GM23338 (cell line): ENCODE measurements at regions not wholly inside any gene's neighbourhood (a gene's known extent, or its start where the extent isn't known, plus 50 kb on each side); places are given as distances from the start of the nearest gene placed in this dataset.

Source experiments
- ATAC-seq: fragments of 200-7000 bp; cut with Tn5 transposase; 3 replicates; pipeline ENCODE4 v1.9.1; 2020
- DNase-seq: peaks from one replicate; pipeline ENCODE4 v3.0.0-alpha.2; 2015; ENCODE audit warnings: low spot score
- H2AFZ ChIP-seq: fragments of 200-600 bp; sonication (generic); 2 replicates; pipeline ENCODE4 v1.8.0; 2016; ENCODE audit warnings: antibody characterized with exemption, mild to moderate bottlenecking, moderate library complexity
- H3F3A ChIP-seq: fragments of 200-600 bp; sonication (generic); replicated peaks from 2 replicates; pipeline ENCODE4 v1.8.0; 2017; ENCODE audit warnings: antibody characterized with exemption, mixed run types, low read depth
- H3K27ac ChIP-seq: fragments of 200-600 bp; sonication (generic); 2 replicates; pipeline ENCODE4 v1.6.1; 2016; ENCODE audit warnings: low read depth
- H3K27me3 ChIP-seq: fragments of 200-600 bp; sonication (generic); 2 replicates; pipeline ENCODE4 v1.8.0; 2016; ENCODE audit warnings: mild to moderate bottlenecking, mixed run types, moderate library complexity; ENCODE audit not compliant: insufficient read depth
- H3K36me3 ChIP-seq: fragments of 200-600 bp; sonication (generic); 2 replicates; pipeline ENCODE4 v1.8.0; 2016; ENCODE audit warnings: mild to moderate bottlenecking; ENCODE audit not compliant: insufficient read depth
- H3K4me1 ChIP-seq: fragments of 200-600 bp; sonication (generic); 2 replicates; pipeline ENCODE4 v1.8.0; 2016; ENCODE audit warnings: mild to moderate bottlenecking, moderate library complexity; ENCODE audit not compliant: insufficient read depth
- H3K4me2 ChIP-seq: fragments of 200-600 bp; sonication (generic); 2 replicates; pipeline ENCODE4 v1.7.1; 2017; ENCODE audit warnings: mixed run types
- H3K4me3 ChIP-seq: fragments of 200-600 bp; sonication (generic); 2 replicates; pipeline ENCODE4 v1.6.1; 2016; ENCODE audit warnings: mixed run types
- H3K79me2 ChIP-seq: fragments of 200-600 bp; sonication (generic); replicated peaks from 2 replicates; pipeline ENCODE4 v1.8.0; 2017; ENCODE audit warnings: mild to moderate bottlenecking; ENCODE audit not compliant: insufficient read depth
- H3K9me2 ChIP-seq: fragments of 200-600 bp; sonication (generic); 2 replicates; pipeline ENCODE4 v1.8.0; 2017; ENCODE audit not compliant: insufficient read depth
- H4K20me1 ChIP-seq: fragments of 200-600 bp; sonication (generic); replicated peaks from 2 replicates; pipeline ENCODE4 v1.8.0; 2017; ENCODE audit warnings: mild to moderate bottlenecking; ENCODE audit not compliant: insufficient read depth
- H3K27ac Mint-ChIP-seq: 2 replicates; pipeline ENCODE4 v1.8.0; 2020; ENCODE audit warnings: inconsistent platforms, mild to moderate bottlenecking, moderate library complexity, mixed read lengths
- H3K27me3 Mint-ChIP-seq: 3 replicates; pipeline ENCODE4 v1.8.0; 2022; ENCODE audit warnings: low read depth, mild to moderate bottlenecking, moderate library complexity, mixed read lengths, inconsistent platforms; ENCODE audit not compliant: insufficient read depth, poor library complexity
- H3K36me3 Mint-ChIP-seq: 3 replicates; pipeline ENCODE4 v1.8.0; 2021; ENCODE audit warnings: low read depth, mild to moderate bottlenecking, inconsistent platforms, moderate library complexity, mixed read lengths
- H3K4me1 Mint-ChIP-seq: 3 replicates; pipeline ENCODE4 v1.8.0; 2020; ENCODE audit warnings: mild to moderate bottlenecking, inconsistent platforms, mixed read lengths
- H3K4me3 Mint-ChIP-seq: 3 replicates; pipeline ENCODE4 v1.8.0; 2021; ENCODE audit warnings: moderate library complexity, mild to moderate bottlenecking, inconsistent platforms, mixed read lengths
- H3K9me3 Mint-ChIP-seq: 3 replicates; pipeline ENCODE4 v1.8.0; 2020; ENCODE audit warnings: moderate library complexity, mild to moderate bottlenecking, inconsistent platforms, mixed read lengths
- CREB1 ChIP-seq: fragments of 250-450 bp; sonication (Bioruptor Pico); IDR thresholded peaks from 2 replicates; pipeline ENCODE4 v1.5.0; 2020; ENCODE audit warnings: low read depth, mild to moderate bottlenecking, moderate library complexity
- CTCF ChIP-seq, 2 experiments: fragments of 200-600 bp in 1 of 2; sonication (generic) in 1 of 2; conservative IDR thresholded peaks; 2 replicates each; pipeline versions ENCODE4 v1.5.1 to v1.6.1; 2016 to 2017; ENCODE audit warnings: antibody characterized with exemption in 2 of 2, low read depth in 2 of 2, mild to moderate bottlenecking in 2 of 2, moderate library complexity in 1 of 2
- ETS1 ChIP-seq: IDR thresholded peaks from 2 replicates; pipeline ENCODE4 v1.6.1; 2016; ENCODE audit warnings: antibody characterized with exemption
- EZH2 ChIP-seq: fragments of 200-600 bp; sonication (generic); IDR thresholded peaks from one replicate; pipeline ENCODE4 v1.8.0; 2017; ENCODE audit warnings: antibody characterized with exemption, mild to moderate bottlenecking, low read depth; ENCODE audit not compliant: unreplicated experiment
- EZH2phosphoT487 ChIP-seq: fragments of 200-600 bp; sonication (generic); IDR thresholded peaks from one replicate; pipeline ENCODE4 v1.8.1; 2018; ENCODE audit warnings: antibody characterized with exemption; ENCODE audit not compliant: unreplicated experiment
- JUNB ChIP-seq: IDR thresholded peaks from one replicate; pipeline ENCODE4 v1.6.1; 2016; ENCODE audit warnings: antibody characterized with exemption; ENCODE audit not compliant: unreplicated experiment
- NANOG ChIP-seq: IDR thresholded peaks from 2 replicates; pipeline ENCODE4 v1.6.1; 2016; ENCODE audit warnings: antibody characterized with exemption, borderline replicate concordance
- POLR2AphosphoS5 ChIP-seq: IDR thresholded peaks from 2 replicates; pipeline ENCODE4 v1.6.1; 2016; ENCODE audit warnings: antibody characterized with exemption, low read depth
- REST ChIP-seq: IDR thresholded peaks from one replicate; pipeline ENCODE4 v1.6.1; 2018; ENCODE audit warnings: antibody characterized with exemption; ENCODE audit not compliant: unreplicated experiment
- STAT1 ChIP-seq: IDR thresholded peaks from one replicate; pipeline ENCODE4 v1.6.1; 2016; ENCODE audit warnings: antibody characterized with exemption; ENCODE audit not compliant: unreplicated experiment
- ZNF114 ChIP-seq: fragments of 250-450 bp; sonication (Bioruptor Pico); IDR thresholded peaks from 2 replicates; pipeline ENCODE4 v1.5.0; 2020; ENCODE audit warnings: mild to moderate bottlenecking, moderate library complexity
- ZNF331 ChIP-seq: fragments of 250-450 bp; sonication (Bioruptor Pico); IDR thresholded peaks from 2 replicates; pipeline ENCODE4 v1.5.0; 2020; ENCODE audit warnings: low read depth, mild to moderate bottlenecking, moderate library complexity
- ZNF462 ChIP-seq: fragments of 250-450 bp; sonication (Bioruptor Pico); IDR thresholded peaks from 2 replicates; pipeline ENCODE4 v1.5.0; 2020; ENCODE audit warnings: mild to moderate bottlenecking, moderate library complexity

- no peak for ATAC-seq
- Histone ChIP-seq H3K4me3 (no peak overlapping the region), H4K20me1 (no peaks in the 10 kb centered on the region), H2AFZ (no peak overlapping the region), H3F3A (no peaks in the 10 kb centered on the region), H3K4me2 (no peak overlapping the region), H3K36me3 (no peaks in the 10 kb centered on the region), H3K4me1 (no peaks in the 10 kb centered on the region), H3K27ac (no peak overlapping the region), H3K79me2 (no peaks in the 10 kb centered on the region), H3K27me3 (no peaks in the 10 kb centered on the region), H3K9me2 (no peaks in the 10 kb centered on the region)
- DNase-seq = no peak
- Mint-ChIP-seq H3K4me3 (no peak overlapping the region), H3K36me3 (no peaks in the 10 kb centered on the region), H3K27ac (no peak overlapping the region), H3K9me3 (0 out of 3 replicates have a peak, but pooled peaks cover 5% of the 10 kb centered on the region), H3K4me1 (peaks cover 2% of the 10 kb centered on the region; the same call in 2 of the 3 replicates), H3K27me3 (no peaks in the 10 kb centered on the region)
- no peak for TF ChIP-seq CTCF (conservative IDR thresholded peaks at IDR 0.05; ENCODE audit: low read depth in 2 of 2)
- no peak for TF ChIP-seq STAT1
- no peak for TF ChIP-seq ETS1
- TF ChIP-seq POLR2AphosphoS5 = no peak
- TF ChIP-seq JUNB = no peak
- TF ChIP-seq NANOG = no peak
- no peak for TF ChIP-seq ZNF462 (CRISPR knock-in tag)
- TF ChIP-seq ZNF114 = no peak
- no peak for TF ChIP-seq EZH2phosphoT487
- TF ChIP-seq EZH2 = no peak
- no peak for TF ChIP-seq CREB1 (CRISPR knock-in tag)
- TF ChIP-seq REST = no peak
- TF ChIP-seq ZNF331 (CRISPR knock-in tag) = no peak
These were observed 225.8 kb downstream of the CCDC59 start for GRCh38 chr12:82132390-82132789.
